Activated naive CD4-positive, alpha-beta T cell treated with anti-CD3 and anti-CD28 coated beads for 36 hours (primary cell): ENCODE measurements at regions not wholly inside any gene's neighbourhood (a gene's known extent, or its start where the extent isn't known, plus 50 kb on each side); places are given as distances from the start of the nearest gene placed in this dataset.

ENCODE experiments used
- CTCF ChIA-PET: fragments of 350-600 bp; sonication (Branson Sonifier 250); formaldehyde crosslinking; loops from one replicate; lab custom pipeline; 2021; ENCODE audit warnings: antibody characterized with exemption; lab: Charles Lee
- DNase-seq: peaks from one replicate; pipeline ENCODE4 v3.0.0-alpha.2; 2020
- H3K27ac Mint-ChIP-seq: one replicate; pipeline ENCODE4 v1.8.0; 2021; ENCODE audit warnings: mild to moderate bottlenecking, mixed read lengths
- H3K27me3 Mint-ChIP-seq: one replicate; pipeline ENCODE4 v1.8.0; 2021; ENCODE audit warnings: low read depth, mixed read lengths
- H3K36me3 Mint-ChIP-seq: one replicate; pipeline ENCODE4 v1.8.0; 2021; ENCODE audit warnings: low read depth, mixed read lengths
- H3K4me1 Mint-ChIP-seq: one replicate; pipeline ENCODE4 v1.8.0; 2021; ENCODE audit warnings: low read depth, mixed read lengths
- H3K4me3 Mint-ChIP-seq: one replicate; pipeline ENCODE4 v1.8.0; 2021; ENCODE audit warnings: mild to moderate bottlenecking, moderate library complexity, mixed read lengths
- H3K9me3 Mint-ChIP-seq: one replicate; pipeline ENCODE4 v1.8.0; 2021; ENCODE audit warnings: mixed read lengths
- intact Hi-C: fragments of 100-400 bp; cut with micrococcal nuclease; formaldehyde crosslinking; loops from one replicate; pipeline ENCODE4 v1.15.1; 2023

- Mint-ChIP-seq H3K36me3 (no peaks in the 10 kb centered on the region), H3K9me3 (no peaks in the 10 kb centered on the region)
- CTCF ChIA-PET, result no interaction called here
Measured at GRCh38 chr13:106102786-106103185, 432.7 kb downstream of the EFNB2 start.

GRCh38 chr13:106101201-106101600 is 434.3 kb downstream of the EFNB2 start:
- intact Hi-C loops, result no loop called here
- H3K9me3 Mint-ChIP-seq, result no peaks in the 10 kb centered on the region
- H3K4me3 Mint-ChIP-seq, result no peak overlapping the region
- no peaks in the 10 kb centered on the region for H3K36me3 Mint-ChIP-seq
- H3K4me1 Mint-ChIP-seq, result no peaks in the 10 kb centered on the region
- CTCF ChIA-PET, result no interaction called here
- peaks cover 7% of the 10 kb centered on the region for H3K27me3 Mint-ChIP-seq
- no peak overlapping the region for H3K27ac Mint-ChIP-seq
- DNase-seq, result no peak

More at GRCh38 chr13:106102786-106103185, 432.7 kb downstream of the EFNB2 start:
- intact Hi-C loops, result no loop called here
- Mint-ChIP-seq H3K27ac (no peak overlapping the region), H3K27me3 (peaks cover 7% of the 10 kb centered on the region), H3K4me3 (no peak overlapping the region), H3K4me1 (no peaks in the 10 kb centered on the region)
- DNase-seq, result no peak

- H3K27ac Mint-ChIP-seq, result no peak overlapping the region
- H3K36me3 Mint-ChIP-seq, result no peaks in the 10 kb centered on the region
- no peak for DNase-seq
- CTCF ChIA-PET, result no interaction called here
- no peaks in the 10 kb centered on the region for H3K9me3 Mint-ChIP-seq
- intact Hi-C loops, result no loop called here
- H3K4me1 Mint-ChIP-seq, result no peaks in the 10 kb centered on the region
- peaks cover 7% of the 10 kb centered on the region for H3K27me3 Mint-ChIP-seq
- H3K4me3 Mint-ChIP-seq, result no peak overlapping the region
Measured at GRCh38 chr13:106100171-106100919, 435.1 kb downstream of the EFNB2 start.

GRCh38 chr13:106099765-106100164 is 435.7 kb downstream of the EFNB2 start:
- intact Hi-C loops, result no loop called here
- Mint-ChIP-seq H3K4me3 (no peak overlapping the region), H3K4me1 (no peaks in the 10 kb centered on the region), H3K27ac (no peak overlapping the region), H3K9me3 (no peaks in the 10 kb centered on the region), H3K27me3 (peaks cover 7% of the 10 kb centered on the region), H3K36me3 (no peaks in the 10 kb centered on the region)
- CTCF ChIA-PET, result no interaction called here
- no peak for DNase-seq

- Mint-ChIP-seq H3K4me1 (no peaks in the 10 kb centered on the region), H3K27ac (no peak overlapping the region), H3K9me3 (no peaks in the 10 kb centered on the region), H3K4me3 (no peak overlapping the region), H3K27me3 (peaks cover 7% of the 10 kb centered on the region), H3K36me3 (no peaks in the 10 kb centered on the region)
- DNase-seq, result no peak
- intact Hi-C loops, result no loop called here
- CTCF ChIA-PET, result no interaction called here
Measured at GRCh38 chr13:106098778-106099177, 436.7 kb downstream of the EFNB2 start.

GRCh38 chr13:106096661-106097092 is 438.8 kb downstream of the EFNB2 start:
- Mint-ChIP-seq H3K36me3 (no peaks in the 10 kb centered on the region), H3K4me1 (no peaks in the 10 kb centered on the region), H3K27me3 (peaks cover 1% of the 10 kb centered on the region), H3K9me3 (no peaks in the 10 kb centered on the region), H3K27ac (no peak overlapping the region), H3K4me3 (no peak overlapping the region)
- DNase-seq, result no peak
- CTCF ChIA-PET, result no interaction called here
- intact Hi-C loops, result no loop called here

- Mint-ChIP-seq H3K27me3 (no peaks in the 10 kb centered on the region), H3K9me3 (no peaks in the 10 kb centered on the region), H3K36me3 (no peaks in the 10 kb centered on the region), H3K27ac (no peak overlapping the region), H3K4me1 (no peaks in the 10 kb centered on the region), H3K4me3 (no peak overlapping the region)
- no peak for DNase-seq
- intact Hi-C loops, result no loop called here
- CTCF ChIA-PET, result no interaction called here
Measured at GRCh38 chr13:106095919-106096318, 439.5 kb downstream of the EFNB2 start.

GRCh38 chr13:106095406-106095805 is 440.1 kb downstream of the EFNB2 start:
- no peak overlapping the region for H3K27ac Mint-ChIP-seq
- H3K36me3 Mint-ChIP-seq, result no peaks in the 10 kb centered on the region
- no peak for DNase-seq
- no peaks in the 10 kb centered on the region for H3K27me3 Mint-ChIP-seq
- H3K4me3 Mint-ChIP-seq, result no peak overlapping the region
- no peaks in the 10 kb centered on the region for H3K9me3 Mint-ChIP-seq
- CTCF ChIA-PET, result no interaction called here
- intact Hi-C loops, result no loop called here
- no peaks in the 10 kb centered on the region for H3K4me1 Mint-ChIP-seq

- H3K27ac Mint-ChIP-seq, result no peak overlapping the region
- CTCF ChIA-PET, result no interaction called here
- no peaks in the 10 kb centered on the region for H3K4me1 Mint-ChIP-seq
Measured at GRCh38 chr13:106090001-106090400, 445.5 kb downstream of the EFNB2 start.

GRCh38 chr13:106089261-106089980 is 446.0 kb downstream of the EFNB2 start:
- Mint-ChIP-seq H3K27me3 (peaks cover 3% of the 10 kb centered on the region), H3K36me3 (no peaks in the 10 kb centered on the region), H3K9me3 (no peaks in the 10 kb centered on the region), H3K4me1 (no peaks in the 10 kb centered on the region), H3K4me3 (no peak overlapping the region), H3K27ac (no peak overlapping the region)
- no peak for DNase-seq
- CTCF ChIA-PET, result no interaction called here
- intact Hi-C loops, result loop anchor here (10.0 kb wide), 1 partner anchor 1035 kb away; no protein-coding TSS in a partner anchor

More at GRCh38 chr13:106090001-106090400, 445.5 kb downstream of the EFNB2 start:
- Mint-ChIP-seq H3K9me3 (no peaks in the 10 kb centered on the region), H3K27me3 (peaks cover 3% of the 10 kb centered on the region), H3K4me3 (no peak overlapping the region), H3K36me3 (no peaks in the 10 kb centered on the region)
- intact Hi-C loops, result no loop called here
- no peak for DNase-seq

GRCh38 chr13:106088085-106088484 is 447.4 kb downstream of the EFNB2 start:
- CTCF ChIA-PET, result no interaction called here
- no peak overlapping the region for H3K4me3 Mint-ChIP-seq
- peaks cover 3% of the 10 kb centered on the region for H3K27me3 Mint-ChIP-seq
- H3K4me1 Mint-ChIP-seq, result no peaks in the 10 kb centered on the region
- no peaks in the 10 kb centered on the region for H3K36me3 Mint-ChIP-seq
- intact Hi-C loops, result loop anchor here (10.0 kb wide), 1 partner anchor 1037 kb away; no protein-coding TSS in a partner anchor
- no peaks in the 10 kb centered on the region for H3K9me3 Mint-ChIP-seq
- no peak for DNase-seq
- no peak overlapping the region for H3K27ac Mint-ChIP-seq

GRCh38 chr13:106087201-106087600 is 448.3 kb downstream of the EFNB2 start:
- Mint-ChIP-seq H3K4me3 (no peak overlapping the region), H3K4me1 (no peaks in the 10 kb centered on the region), H3K27ac (no peak overlapping the region), H3K9me3 (no peaks in the 10 kb centered on the region), H3K36me3 (no peaks in the 10 kb centered on the region), H3K27me3 (peaks cover 3% of the 10 kb centered on the region)
- CTCF ChIA-PET, result no interaction called here
- DNase-seq, result no peak
- intact Hi-C loops, result loop anchor here (10.0 kb wide), 1 partner anchor 1038 kb away; no protein-coding TSS in a partner anchor
